ENCODE measurements at regions not wholly inside any gene's neighbourhood (a gene's known extent, or its start where the extent isn't known, plus 50 kb on each side); places are given as distances from the start of the nearest gene placed in this dataset.

DNA sequence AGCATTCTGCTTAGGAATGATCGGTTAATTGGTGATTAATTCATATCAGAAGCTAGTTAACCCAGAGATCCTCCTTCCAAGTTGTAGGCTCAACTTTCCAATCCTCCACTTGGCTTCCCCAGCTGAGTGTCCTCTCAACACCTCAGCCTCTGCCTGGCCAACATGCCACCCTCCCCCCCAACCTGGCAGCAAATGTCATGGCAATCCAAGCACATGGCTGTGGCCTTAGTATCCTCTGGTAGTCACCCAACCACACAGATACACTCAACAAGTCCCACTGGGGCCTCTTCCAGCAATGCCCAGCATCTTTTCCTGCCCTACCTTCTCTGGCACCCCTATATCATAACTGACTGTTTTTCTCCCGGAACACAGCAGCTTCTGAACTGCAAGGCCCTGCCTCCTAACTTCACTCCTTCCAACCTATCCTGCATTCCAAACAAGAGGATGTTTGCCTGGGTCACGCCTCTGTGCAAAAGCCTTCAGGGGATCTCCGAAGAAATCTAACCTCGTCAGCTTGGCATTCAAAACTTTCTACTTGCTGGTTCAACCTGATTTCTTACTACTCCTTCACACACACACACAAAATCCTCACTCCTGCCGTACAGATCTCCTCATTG, 195.0 kb downstream of the CYP26B1 start:
- in situ Hi-C loops (cut with HindIII; ENCODE audit: extremely low pct_ligation_motif_present, low pct_unique_long_range_greater_than_20kb) (no loop called here), intact Hi-C loops (cut with micrococcal nuclease; ENCODE audit: unreplicated experiment) (no loop called here)
- H3K27ac ChIP-seq (ENCODE audit: extremely low read length, insufficient read depth, low read length): no peak overlapping the region
- peaks cover 19% of the 10 kb centered on the region; the same call in 1 of the 2 replicates for H3K9me3 ChIP-seq (ENCODE audit: low read length)
- 24% methylated on average over 6 of the region's 6 CpGs for WGBS (ENCODE audit: low lambda C conversion rate)
- H3K27me3 ChIP-seq (ENCODE audit: control insufficient read depth in 1 of 2, insufficient read depth in 2 of 2, low read length in 2 of 2): peaks cover 0 to 25% of the 10 kb centered on the region in 2 experiments; a peak in 3 of 5 replicates
- no peak overlapping the region for H3K4me2 ChIP-seq (ENCODE audit: low read depth, low read length)
- no peaks in the 10 kb centered on the region for H3K36me3 ChIP-seq (replicated peaks in 1 of 2; ENCODE audit: control insufficient read depth in 1 of 2, insufficient read depth in 2 of 2, low read length in 2 of 2)
- CTCF ChIA-PET (ENCODE audit: low intra/inter-chr PET ratio, low total read pairs): no interaction called here
- H3K4me3 ChIP-seq (replicated peaks in 1 of 3; ENCODE audit: insufficient read depth in 1 of 3, low read depth in 2 of 3, low read length in 3 of 3): no peak overlapping the region
- TF ChIP-seq ISX (CRISPR knock-in tag; conservative IDR thresholded peaks at IDR 0.05) (no peak), ZFP36 (IDR thresholded peaks at IDR 0.05; ENCODE audit: borderline replicate concordance, low read depth, low read length, partially characterized antibody) (no peak), WIZ (CRISPR knock-in tag; IDR thresholded peaks at IDR 0.05) (no peak), TARDBP (CRISPR knock-in tag; IDR thresholded peaks at IDR 0.05) (no peak), SIX1 (CRISPR knock-in tag; IDR thresholded peaks at IDR 0.05; ENCODE audit: borderline replicate concordance) (no peak), MEIS1 (CRISPR knock-in tag; IDR thresholded peaks at IDR 0.05; ENCODE audit: borderline replicate concordance) (no peak), PRMT3 (CRISPR knock-in tag; IDR thresholded peaks at IDR 0.05; ENCODE audit: borderline replicate concordance, low read depth) (no peak), MTF1 (CRISPR knock-in tag; IDR thresholded peaks at IDR 0.05) (no peak), NONO (IDR thresholded peaks at IDR 0.05) (no peak), NONO (CRISPR knock-in tag; conservative IDR thresholded peaks at IDR 0.05) (no peak), HNRNPUL1 (IDR thresholded peaks at IDR 0.05; ENCODE audit: low read depth, low read length) (no peak), NR2C2 (CRISPR knock-in tag; IDR thresholded peaks at IDR 0.05; ENCODE audit: borderline replicate concordance) (no peak), PPARG (CRISPR knock-in tag; conservative IDR thresholded peaks at IDR 0.05) (no peak), NR2F2 (IDR thresholded peaks at IDR 0.05; ENCODE audit: borderline replicate concordance, low read depth) (no peak)
- TF ChIP-seq, protein P1, sequence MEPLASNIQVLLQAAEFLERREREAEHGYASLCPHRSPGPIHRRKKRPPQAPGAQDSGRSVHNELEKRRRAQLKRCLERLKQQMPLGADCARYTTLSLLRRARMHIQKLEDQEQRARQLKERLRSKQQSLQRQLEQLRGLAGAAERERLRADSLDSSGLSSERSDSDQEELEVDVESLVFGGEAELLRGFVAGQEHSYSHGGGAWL (CRISPR knock-in tag; IDR thresholded peaks at IDR 0.05): no peak
- TF ChIP-seq, protein P2, sequence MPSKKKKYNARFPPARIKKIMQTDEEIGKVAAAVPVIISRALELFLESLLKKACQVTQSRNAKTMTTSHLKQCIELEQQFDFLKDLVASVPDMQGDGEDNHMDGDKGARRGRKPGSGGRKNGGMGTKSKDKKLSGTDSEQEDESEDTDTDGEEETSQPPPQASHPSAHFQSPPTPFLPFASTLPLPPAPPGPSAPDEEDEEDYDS (CRISPR knock-in tag; IDR thresholded peaks at IDR 0.05): no peak
- no peaks in the 10 kb centered on the region for H4K20me1 ChIP-seq (ENCODE audit: insufficient read depth, low read length)
- FAIRE-seq: no peak
- no TSS peak for BruUV-seq (replicated peaks)
- no peak for DNase-seq (ENCODE audit: low spot score)
- no peaks in the 10 kb centered on the region for H3K4me1 ChIP-seq (ENCODE audit: insufficient read depth, low read length)
- POLR2A ChIA-PET: no interaction called here
- no peak overlapping the region for H3K9ac ChIP-seq (ENCODE audit: insufficient read depth, low read depth, low read length)
- H2AFZ ChIP-seq (ENCODE audit: low read length): no peak overlapping the region
- ATAC-seq: no peak
- H3K79me2 ChIP-seq (ENCODE audit: insufficient read depth, low read length): no peaks in the 10 kb centered on the region

Measured in HepG2 (cell line).